Stimulated activated CD8-positive, alpha-beta memory T cell treated with anti-CD3 and anti-CD28 coated beads, Interleukin-7, amount 100 ng/mL, for 48 hours (primary cell): ENCODE measurements at regions not wholly inside any gene's neighbourhood (a gene's known extent, or its start where the extent isn't known, plus 50 kb on each side); places are given as distances from the start of the nearest gene placed in this dataset.
"Not testable (repeated sequence)": the region's sequence is repeated elsewhere in the genome, so short reads cannot be mapped to it uniquely, and the experiment has no call there.

Experiments
- DNase-seq, 2 donors: peaks; one replicate each; pipeline ENCODE4 v3.0.0-alpha.2; 2020; ENCODE audit warnings: low read depth in 1 of 2; ENCODE audit errors: extremely low read depth in 1 of 2

DNA sequence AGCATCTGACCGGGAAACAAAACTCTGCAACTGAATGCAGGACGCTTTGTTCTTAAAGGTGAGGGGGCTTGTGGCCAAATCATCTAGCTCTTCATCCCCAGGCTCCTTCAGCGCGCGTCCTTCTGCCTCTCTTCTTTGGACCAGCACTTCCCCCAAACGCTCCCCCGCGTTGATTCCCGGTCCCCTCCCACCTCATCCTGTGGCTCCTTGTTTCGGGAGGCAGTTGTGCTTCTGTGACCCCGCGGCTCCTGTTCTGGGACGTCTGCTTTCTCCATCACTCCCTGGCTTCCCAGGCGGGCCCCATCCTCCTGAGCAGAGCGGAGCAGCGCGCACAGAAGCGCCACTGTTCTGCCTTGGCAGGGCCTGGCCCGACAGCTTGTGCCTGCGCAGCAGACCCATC is 109.7 kb upstream of the ZNG1E start:
- DNase-seq: not testable (repeated sequence)

DNA sequence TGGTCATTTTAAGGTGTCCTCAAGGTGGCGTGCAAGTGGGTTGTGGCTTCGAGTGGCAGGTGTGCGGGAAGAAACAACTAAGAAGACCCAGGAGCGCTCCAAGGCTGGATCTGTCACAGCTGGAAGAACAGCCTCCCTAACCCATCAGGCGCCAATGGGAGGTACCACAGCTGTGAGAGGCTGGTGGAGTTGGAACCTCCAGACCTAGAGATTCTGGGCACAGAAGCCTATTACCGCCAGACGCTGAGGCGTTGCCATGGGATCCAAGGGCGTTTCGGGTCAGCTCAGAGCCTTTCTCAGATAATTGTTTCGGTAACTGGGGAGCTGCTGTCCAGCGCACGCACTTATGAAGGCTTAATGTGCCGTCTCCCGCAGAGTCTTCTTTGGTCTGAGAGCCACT is 156.7 kb upstream of the ZNG1E start:
- DNase-seq: not testable (repeated sequence)

DNA sequence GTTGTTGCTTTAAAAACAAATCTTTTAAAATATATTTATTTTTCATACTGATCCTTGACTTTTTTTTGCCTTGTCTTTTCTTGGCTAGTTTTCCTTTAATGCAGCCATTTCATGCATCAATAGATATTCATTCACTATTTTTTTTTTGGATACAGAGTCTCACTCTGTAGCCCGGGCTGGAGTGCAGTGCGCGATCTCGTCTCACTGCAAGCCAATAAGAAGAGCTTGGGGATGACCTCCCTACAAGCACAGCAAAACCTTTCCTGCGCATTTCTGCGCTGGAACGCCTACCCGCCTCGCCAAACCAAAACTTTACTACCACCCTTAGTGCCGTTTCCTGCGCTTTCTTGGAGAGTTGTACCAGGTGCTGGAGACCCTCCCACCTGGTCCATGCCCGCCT is 161.3 kb upstream of the ZNG1E start:
- DNase-seq: not testable (repeated sequence)

DNA sequence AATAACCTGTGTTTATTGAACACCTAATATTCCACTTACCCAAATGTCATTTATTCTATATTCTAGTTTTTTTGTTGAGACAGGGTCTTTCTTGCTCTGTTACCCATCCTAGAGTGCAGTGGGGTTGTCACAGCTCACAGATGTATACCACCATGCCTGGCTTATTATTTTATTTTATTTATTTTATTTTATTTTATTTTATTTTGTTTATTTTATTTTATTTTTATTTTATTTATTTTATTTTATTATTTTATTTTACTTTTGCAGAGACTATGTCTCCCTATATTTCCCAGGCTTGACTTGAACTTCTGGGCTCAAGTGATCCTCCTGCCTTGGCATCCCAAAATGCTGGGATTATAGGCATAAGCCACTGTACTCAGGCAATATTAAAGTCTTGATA is 167.8 kb upstream of the ZNG1E start:
- not testable (repeated sequence) for DNase-seq

DNA sequence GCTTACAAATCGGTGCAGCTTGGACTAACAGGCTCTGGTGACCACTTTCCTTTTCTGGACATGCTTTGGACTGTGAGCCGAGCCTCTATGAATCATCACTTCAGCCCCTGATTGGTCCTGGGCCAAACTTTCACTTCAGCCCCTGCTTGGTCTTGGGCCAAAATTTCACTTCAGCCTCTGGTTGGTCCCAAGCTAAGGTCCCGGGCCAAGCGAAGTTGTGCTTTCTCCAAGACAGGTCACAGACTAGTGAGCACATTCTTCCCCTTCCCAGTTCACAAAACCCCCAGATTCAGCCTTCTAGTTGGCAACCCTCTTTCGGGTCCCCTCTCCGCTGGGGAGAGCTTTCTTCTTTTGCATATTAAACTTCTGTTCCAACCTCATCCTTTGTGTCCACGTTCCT is 171.0 kb upstream of the ZNG1E start:
- DNase-seq: not testable (repeated sequence)

DNA sequence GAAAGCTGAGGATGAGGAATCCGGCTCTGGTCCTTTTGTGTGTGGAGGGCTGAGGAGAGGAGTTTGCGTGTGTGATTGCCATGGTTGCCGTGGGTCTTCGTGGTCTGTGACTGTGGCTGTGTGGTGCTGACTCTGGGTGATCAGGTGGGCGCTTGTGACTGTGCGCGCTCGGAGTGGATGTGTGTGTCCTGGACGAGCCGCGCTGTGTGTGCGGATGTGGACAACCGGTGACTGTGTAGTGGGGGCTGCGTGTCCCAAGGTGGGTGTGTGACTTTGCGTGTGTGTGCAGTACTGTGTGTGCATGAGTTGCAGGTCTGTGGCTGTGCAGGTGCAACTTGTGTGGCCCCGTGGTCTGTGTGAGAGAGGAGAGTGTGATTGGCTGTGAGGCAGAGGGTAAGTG is 172.0 kb upstream of the ZNG1E start:
- DNase-seq: not testable (repeated sequence)

DNA sequence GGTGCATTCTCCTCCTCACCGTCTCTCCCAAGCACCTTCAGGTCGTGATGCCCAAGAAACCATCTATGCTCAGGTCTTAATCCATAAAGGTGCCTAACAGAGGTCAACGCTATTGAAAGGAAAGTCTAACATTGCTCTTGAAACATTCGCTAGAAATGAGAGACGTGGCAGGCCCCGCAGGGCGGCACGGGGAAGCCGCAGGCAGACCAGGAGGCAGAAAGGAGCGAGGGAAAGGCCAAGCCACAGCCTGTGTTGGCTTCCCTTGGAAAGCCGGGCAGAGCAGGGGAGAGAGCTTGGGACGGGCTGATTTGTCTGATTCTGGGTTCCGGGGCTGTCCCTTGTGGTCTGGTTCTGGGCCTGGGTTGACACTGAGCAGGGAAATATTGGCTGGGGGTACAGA is 192.8 kb upstream of the ZNG1E start:
- not testable (repeated sequence) for DNase-seq

DNA sequence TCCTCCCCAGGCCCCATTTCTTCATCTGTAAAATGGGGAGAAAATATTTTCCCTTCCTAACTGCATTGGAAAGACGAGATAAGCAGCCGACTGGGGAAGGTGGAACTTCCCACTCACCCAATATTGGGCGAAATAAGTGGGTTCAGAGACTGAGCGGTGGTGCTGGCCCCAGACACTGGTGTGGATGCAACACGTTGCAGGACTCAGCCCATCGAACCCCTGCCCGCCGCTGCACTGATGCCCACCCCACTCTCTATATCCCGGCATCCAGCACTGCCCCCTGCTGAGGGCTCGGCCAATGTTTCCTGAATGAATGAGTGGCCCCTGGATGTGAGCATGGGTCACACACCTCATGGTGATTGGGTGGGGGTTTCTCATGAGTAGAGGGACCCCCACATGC is 194.4 kb upstream of the ZNG1E start:
- DNase-seq: not testable (repeated sequence)

DNA sequence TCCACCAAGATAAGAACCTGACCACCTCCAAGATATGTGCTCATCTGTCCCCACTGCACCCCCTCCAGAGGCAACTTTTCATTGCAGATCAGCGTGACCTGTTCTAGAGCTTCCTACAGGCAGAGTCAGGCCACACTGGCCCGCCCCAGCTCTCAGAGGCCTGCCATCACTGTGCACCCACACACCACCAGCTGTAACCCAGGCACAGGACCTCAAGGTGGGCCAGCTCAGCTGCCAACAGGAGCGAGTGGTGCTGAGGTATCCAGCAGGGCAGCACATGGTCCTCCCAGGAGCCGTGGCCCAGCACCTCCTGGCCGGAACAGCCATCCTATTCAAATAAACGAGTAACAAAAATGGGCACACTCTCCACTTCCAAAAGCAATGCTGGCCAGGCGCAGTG is 189.9 kb upstream of the FOXD4L5 start:
- DNase-seq: not testable (repeated sequence)

DNA sequence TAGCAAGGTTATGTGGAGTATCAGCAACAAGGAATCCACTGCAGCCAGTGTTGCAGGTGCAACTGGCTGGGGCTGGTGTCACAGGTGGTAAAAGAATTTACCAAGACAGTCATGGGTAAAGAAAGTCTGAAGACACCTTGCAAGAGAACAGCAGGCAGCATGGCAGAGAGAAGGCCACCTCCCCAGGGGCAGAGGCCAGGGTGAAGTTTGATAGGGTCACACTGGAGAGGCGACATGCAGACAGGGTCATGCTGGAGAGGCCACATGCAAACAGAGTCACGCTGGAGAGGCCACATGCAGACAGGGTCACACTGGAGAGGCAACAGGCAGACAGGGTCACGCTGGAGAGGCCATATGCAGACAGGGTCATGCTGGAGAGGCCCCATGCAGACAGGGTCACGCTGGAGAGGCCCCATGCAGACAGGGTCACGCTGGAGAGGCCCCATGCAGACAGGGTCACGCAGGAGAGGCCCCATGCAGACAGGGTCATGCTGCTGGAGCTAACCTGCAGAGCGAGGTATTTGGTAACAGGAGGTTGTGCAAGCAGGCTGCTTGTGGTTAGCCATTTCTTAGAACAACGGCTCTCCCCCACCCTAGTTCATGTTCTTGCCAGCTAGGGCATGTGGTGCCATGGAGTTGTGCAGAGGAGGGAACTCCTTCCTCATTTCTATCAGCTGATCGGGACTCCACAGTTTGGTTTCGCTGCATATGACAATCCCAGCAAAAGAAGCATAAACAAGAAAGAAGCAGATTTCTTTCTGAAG is 188.2 kb upstream of the FOXD4L5 start:
- DNase-seq: not testable (repeated sequence)

DNA sequence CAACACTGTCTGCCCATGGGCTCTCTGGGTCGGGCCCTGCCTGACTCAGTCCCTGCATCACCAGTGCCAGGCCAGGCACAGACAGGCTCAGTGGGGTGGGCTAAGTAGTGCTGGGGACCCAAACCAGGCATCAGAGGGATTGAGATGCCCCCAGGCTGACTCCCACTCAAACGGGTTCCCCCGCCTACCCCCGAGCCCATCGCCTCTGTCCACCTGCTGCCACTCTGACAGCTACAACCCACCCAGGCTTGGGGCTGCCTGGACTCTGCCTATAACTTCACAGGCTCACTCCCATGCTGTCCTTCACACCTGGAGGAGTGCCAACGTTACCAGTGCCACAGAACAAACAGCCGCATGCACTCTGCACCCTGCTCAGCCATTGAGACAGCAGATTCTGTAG is 186.1 kb upstream of the FOXD4L5 start:
- DNase-seq: not testable (repeated sequence)

DNA sequence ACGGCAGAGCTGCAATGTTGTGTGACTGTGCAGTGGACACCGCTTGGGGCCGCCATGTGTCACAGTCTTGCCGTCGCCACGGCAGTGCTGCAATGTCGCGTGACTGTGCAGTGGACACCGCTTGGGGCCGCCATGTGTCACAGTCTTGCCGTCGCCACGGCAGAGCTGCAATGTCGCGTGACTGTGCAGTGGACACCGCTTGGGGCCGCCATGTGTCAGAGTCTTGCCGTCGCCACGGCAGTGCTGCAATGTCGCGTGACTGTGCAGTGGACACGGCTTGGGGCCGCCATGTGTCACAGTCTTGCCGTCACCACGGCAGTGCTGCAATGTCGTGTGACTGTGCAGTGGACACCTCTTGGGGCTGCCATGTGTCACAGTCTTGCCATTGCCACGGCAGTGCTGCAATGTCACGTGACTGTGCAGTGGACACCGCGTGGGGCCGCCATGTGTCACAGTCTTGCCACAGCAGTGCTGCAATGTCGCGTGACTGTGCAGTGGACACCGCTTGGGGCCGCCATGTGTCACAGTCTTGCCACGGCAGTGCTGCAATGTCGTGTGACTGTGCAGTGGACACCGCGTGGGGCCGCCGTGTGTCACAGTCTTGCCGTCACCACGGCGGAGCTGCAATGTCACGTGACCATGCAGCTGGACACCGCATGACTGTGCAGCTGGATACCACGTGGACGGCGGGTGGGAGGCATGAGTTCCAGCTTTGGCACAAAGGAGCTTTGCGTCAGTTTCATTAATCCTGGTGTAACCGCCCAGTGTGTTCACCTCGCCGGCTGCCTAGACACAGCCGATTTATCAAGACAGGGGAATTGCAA is 182.1 kb upstream of the FOXD4L5 start:
- DNase-seq: not testable (repeated sequence)

DNA sequence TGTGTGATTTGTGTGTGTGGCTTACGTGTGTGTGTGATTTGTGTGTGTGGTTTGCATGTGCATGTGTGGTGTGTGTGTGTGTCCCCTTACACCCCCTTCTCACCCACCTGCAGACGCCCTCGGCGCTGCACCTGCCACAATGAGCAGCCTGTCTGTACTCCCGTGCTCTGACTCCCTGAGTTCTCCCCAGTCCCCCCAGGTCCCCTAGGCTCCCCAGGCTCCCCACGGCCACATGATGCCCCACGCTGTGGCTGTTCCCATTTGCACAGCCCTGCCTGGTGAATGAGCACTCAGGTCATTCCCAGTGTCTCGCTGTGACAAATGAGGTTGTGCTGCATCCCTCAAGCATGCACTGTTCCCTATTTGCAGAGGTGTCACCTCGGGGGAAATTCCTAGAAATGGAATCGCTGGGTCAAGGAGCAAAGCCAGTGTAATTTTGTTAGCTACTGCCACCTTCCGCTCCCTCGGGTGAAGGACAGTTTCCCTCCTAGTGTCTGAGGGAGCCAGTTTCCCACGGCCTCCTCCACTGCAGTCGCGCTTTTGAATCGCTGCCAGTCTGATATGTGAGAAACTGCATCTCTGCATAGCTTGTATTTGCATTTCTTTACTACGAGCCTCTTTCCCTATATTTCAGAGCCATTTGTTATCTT is 180.4 kb upstream of the FOXD4L5 start:
- not testable (repeated sequence) for DNase-seq

DNA sequence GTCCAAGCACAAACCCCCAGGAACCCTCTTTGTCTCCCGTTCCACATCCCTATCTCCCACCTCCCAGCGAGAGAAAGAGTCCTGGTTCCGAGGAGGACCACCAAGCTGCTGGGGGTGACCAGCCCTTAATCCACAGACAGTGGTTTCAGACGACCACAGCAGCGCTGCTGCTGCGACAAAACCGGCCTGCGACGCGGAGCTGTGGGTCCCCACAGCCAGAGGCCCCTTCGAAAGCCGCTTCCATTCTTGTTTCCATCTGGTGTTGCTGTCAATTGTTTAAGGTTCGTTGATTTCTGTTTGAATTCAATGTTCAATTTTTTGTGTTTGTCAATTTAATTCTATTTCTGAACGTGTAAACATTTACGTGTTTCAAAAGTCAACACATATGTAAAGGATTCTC is 177.5 kb upstream of the FOXD4L5 start:
- not testable (repeated sequence) for DNase-seq

DNA sequence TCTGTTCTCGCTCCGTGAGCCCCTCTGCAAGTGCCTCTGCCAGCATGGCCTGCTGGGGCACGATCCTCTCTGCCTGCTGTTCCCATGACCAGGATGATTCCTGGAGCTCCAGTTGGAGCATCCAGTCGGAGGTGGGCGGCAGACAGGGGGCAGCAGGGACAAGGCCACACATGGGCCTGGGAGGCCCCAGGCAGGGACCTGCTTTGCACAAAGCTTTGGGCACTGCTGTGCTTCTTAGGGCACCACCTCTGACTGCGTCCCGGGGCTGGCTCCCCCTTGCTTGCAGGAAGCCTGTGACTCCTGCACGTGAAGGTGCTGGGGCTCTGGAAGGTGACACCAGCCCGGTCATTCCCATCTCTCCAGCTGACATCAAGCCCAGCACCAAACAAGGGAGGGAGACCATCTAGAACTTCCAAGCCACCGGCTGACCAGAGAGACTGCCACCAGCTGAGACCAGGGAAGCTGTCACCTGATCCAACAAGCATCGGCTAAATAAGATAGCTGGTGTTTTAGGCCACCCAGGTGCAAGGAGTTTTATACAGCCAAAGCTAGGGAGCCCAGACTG is 174.8 kb upstream of the FOXD4L5 start:
- no peak for DNase-seq

DNA sequence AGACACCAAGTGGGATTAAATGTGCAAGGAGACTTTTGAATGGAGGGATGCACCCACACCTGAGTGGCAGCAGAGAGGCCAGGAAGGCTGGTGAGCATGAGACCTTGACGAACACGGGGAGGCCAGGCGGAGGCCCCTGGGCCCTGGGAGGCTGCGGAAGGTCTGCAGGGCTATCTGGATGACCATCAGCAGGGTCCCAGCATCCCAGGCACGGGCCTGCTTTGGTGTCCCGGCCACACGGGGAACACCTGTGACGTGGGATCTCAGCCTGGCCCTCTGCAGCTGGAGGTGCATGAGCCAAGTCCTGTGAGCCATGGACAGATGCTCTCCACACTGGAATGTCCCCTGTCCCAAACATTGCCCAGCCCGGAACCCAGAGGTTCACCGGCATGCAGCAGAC is 174.0 kb upstream of the FOXD4L5 start:
- no peak for DNase-seq

DNA sequence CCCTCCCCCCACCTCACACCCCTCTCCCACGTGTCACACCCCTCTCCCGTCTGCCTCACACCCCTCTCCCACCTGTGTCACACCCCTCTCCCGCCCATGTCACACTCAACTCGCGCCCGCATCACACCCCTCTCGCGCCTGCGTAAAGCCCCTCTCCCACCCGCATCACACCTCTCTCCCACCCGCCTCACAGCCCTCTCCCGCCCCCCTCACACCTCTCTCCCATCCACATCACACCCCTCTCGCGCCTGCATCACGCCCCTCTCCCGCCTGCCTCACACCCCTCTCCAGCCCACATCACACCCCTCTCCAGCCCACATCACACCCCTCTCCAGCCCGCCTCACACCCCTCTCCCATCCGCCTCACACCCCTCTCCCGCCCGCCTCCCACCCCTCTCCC is 173.5 kb upstream of the FOXD4L5 start:
- no peak for DNase-seq

DNA sequence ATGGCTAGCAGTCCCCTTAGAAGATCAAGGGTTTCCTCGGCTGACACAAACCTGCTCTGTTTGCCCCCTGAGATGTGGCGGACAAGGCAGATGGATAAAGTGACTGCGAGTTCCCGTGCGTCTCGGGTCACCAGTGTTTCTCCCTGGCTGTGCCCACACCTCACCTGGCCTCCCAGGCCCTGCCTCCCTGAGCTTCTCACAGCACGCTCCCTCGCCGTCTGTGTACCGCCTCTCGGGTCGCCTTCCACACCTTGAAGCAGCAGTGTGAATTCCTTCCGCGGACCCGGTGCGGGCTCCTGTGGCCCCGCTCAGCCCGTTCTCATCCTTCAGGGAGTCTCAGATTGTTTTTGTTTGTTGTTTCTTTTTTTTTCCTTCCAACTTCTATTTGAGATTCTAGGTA is 172.0 kb upstream of the FOXD4L5 start:
- not testable (repeated sequence) for DNase-seq

DNA sequence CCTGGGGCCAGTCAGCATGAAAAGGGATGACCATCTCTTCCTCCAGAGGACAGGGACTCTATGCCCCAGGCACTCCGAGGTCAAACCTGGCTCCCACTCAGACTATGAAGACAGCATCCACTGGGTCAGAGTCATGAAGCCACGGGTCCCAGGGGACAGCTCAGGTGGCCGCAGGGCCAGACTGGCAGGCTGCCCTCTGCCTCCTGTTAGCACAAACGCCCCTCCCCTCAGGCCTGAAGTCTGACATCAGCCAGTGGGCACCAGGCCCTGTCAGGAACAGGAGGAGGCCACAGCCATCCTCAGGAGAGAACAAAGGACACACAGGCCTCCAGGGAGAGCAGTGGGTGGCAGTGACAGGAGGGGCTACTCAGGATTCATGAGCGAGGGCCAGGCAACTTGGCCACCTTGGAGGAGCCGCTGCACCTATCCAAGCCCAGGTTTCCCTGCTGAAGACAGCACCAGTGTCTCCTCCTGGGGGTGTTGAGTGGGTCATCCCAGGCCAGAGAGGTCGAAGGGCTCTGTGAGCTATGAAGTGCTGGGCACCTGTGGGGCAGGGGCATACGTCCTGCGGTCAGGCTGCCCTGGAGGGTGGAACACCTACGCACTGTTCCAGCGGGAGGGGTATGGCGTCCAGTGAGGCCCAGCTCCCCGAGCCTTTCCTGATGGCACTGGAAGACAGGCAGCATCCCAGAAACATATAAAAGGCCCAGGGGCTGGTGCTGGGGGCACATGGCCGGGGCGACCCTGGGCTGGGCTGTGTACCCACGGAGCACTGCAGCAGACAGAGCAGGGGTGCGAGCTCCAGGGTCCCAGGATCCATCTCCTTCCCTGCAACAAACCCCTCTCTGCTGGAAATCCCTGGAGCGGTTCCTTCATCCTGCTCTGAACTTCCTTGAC is 171.0 kb upstream of the FOXD4L5 start:
- DNase-seq: not testable (repeated sequence)

DNA sequence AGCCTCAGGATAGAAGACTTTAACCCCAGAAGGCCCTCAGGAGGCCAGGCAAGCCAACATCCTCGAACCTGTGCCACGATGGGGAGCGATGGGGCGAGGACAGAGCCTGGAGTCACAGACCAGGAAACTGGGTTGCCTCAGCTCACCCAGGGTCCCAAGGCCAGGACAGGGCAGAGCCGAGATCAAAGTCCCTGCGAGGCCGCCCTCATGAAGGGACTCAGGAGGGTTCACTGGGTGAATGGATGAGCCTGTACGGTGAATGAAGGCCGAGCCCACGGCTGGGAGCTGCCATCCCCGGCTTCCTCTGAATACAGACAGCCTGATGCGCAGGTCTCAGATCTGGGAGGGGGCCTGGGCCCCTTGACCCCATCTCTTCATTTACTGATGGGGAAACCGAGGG is 170.1 kb upstream of the FOXD4L5 start:
- not testable (repeated sequence) for DNase-seq
